ENCODE measurements at regions not wholly inside any gene's neighbourhood (a gene's known extent, or its start where the extent isn't known, plus 50 kb on each side); places are given as distances from the start of the nearest gene placed in this dataset.

- no peaks in the 10 kb centered on the region for H3K9me3 Mint-ChIP-seq
- H3K4me3 Mint-ChIP-seq = peak overlapping the region; percentile 67
- no peak for TF ChIP-seq CTCF (conservative IDR thresholded peaks at IDR 0.05)
- DNase-seq (ENCODE audit: extremely low spot score, unreplicated experiment) = no peak
- no peaks in the 10 kb centered on the region for H3K27me3 Mint-ChIP-seq
- H3K4me1 Mint-ChIP-seq (ENCODE audit: unreplicated experiment) = peaks cover 20% of the 10 kb centered on the region
- H3K36me3 Mint-ChIP-seq = no peaks in the 10 kb centered on the region
- peak overlapping the region; percentile 95 for H3K27ac Mint-ChIP-seq
Measured at GRCh38 chr5:145246961-145247744, 588.0 kb downstream of the PRELID2 start.

GRCh38 chr5:145246379-145246778 is 588.8 kb downstream of the PRELID2 start:
- no peaks in the 10 kb centered on the region for H3K9me3 Mint-ChIP-seq
- no peaks in the 10 kb centered on the region for H3K36me3 Mint-ChIP-seq
- H3K27me3 Mint-ChIP-seq = no peaks in the 10 kb centered on the region
- peak overlapping the region; percentile 95 for H3K27ac Mint-ChIP-seq
- no peak for TF ChIP-seq CTCF (conservative IDR thresholded peaks at IDR 0.05)
- peak overlapping the region; percentile 67 for H3K4me3 Mint-ChIP-seq
- H3K4me1 Mint-ChIP-seq (ENCODE audit: unreplicated experiment) = peaks cover 20% of the 10 kb centered on the region
- no peak for DNase-seq (ENCODE audit: extremely low spot score, unreplicated experiment)

GRCh38 chr5:145245354-145245753 is 589.8 kb downstream of the PRELID2 start:
- H3K4me1 Mint-ChIP-seq (ENCODE audit: unreplicated experiment) = peaks cover 20% of the 10 kb centered on the region
- no peak for DNase-seq (ENCODE audit: extremely low spot score, unreplicated experiment)
- peak overlapping the region; percentile 95 for H3K27ac Mint-ChIP-seq
- TF ChIP-seq CTCF (conservative IDR thresholded peaks at IDR 0.05) = no peak
- peak overlapping the region; percentile 54 for H3K4me3 Mint-ChIP-seq
- no peaks in the 10 kb centered on the region for H3K36me3 Mint-ChIP-seq
- H3K27me3 Mint-ChIP-seq = no peaks in the 10 kb centered on the region
- H3K9me3 Mint-ChIP-seq = no peaks in the 10 kb centered on the region

- DNase-seq (ENCODE audit: extremely low spot score, unreplicated experiment) = no peak
- peak overlapping the region; percentile 95 for H3K27ac Mint-ChIP-seq
- H3K4me3 Mint-ChIP-seq = no peak overlapping the region
- H3K4me1 Mint-ChIP-seq (ENCODE audit: unreplicated experiment) = peaks cover 20% of the 10 kb centered on the region
- no peaks in the 10 kb centered on the region for H3K36me3 Mint-ChIP-seq
- H3K9me3 Mint-ChIP-seq = no peaks in the 10 kb centered on the region
- TF ChIP-seq CTCF (conservative IDR thresholded peaks at IDR 0.05) = no peak
- H3K27me3 Mint-ChIP-seq = no peaks in the 10 kb centered on the region
Measured at GRCh38 chr5:145244788-145245187, 590.4 kb downstream of the PRELID2 start.

GRCh38 chr5:145244251-145244650 is 590.9 kb downstream of the PRELID2 start:
- no peak for DNase-seq (ENCODE audit: extremely low spot score, unreplicated experiment)
- Mint-ChIP-seq H3K27ac (peak overlapping the region; percentile 53), H3K9me3 (no peaks in the 10 kb centered on the region), H3K36me3 (no peaks in the 10 kb centered on the region), H3K27me3 (no peaks in the 10 kb centered on the region), H3K4me1 (ENCODE audit: unreplicated experiment) (peaks cover 20% of the 10 kb centered on the region), H3K4me3 (no peak overlapping the region)
- no peak for TF ChIP-seq CTCF (conservative IDR thresholded peaks at IDR 0.05)
